ENCODE measurements at regions not wholly inside any gene's neighbourhood (a gene's known extent, or its start where the extent isn't known, plus 50 kb on each side); places are given as distances from the start of the nearest gene placed in this dataset.
A peak's percentile ranks its signal among the peaks of the same experiment; 100 is the strongest.

GRCh38 chr1:88462488-88463261 is 221.4 kb upstream of the PKN2 start:
- H3K4me3 ChIP-seq (ENCODE audit: low read length): peak overlapping the region; percentile 45
- DNase-seq: peak; percentile 23 to 59
- peaks cover 23% of the 10 kb centered on the region for H3K27me3 ChIP-seq (ENCODE audit: control insufficient read depth, insufficient read depth, low read length)
- no CpG with 5 or more reads among the region's 69 CpGs for WGBS (ENCODE audit: insufficient coverage, low lambda C conversion rate)
- no peaks in the 10 kb centered on the region for H3K4me1 ChIP-seq (ENCODE audit: control insufficient read depth, insufficient read depth, low read length)
- H3K27ac ChIP-seq (ENCODE audit: low read length): peak overlapping the region; percentile 71
- peaks cover 7% of the 10 kb centered on the region for H3K9me3 ChIP-seq (ENCODE audit: control insufficient read depth, low read depth, low read length)
- H3K36me3 ChIP-seq (ENCODE audit: control insufficient read depth, insufficient read depth, low read length): no peaks in the 10 kb centered on the region

GRCh38 chr1:88463401-88463985 is 220.6 kb upstream of the PKN2 start:
- peaks cover 7% of the 10 kb centered on the region for H3K9me3 ChIP-seq (ENCODE audit: control insufficient read depth, low read depth, low read length)
- H3K27ac ChIP-seq (ENCODE audit: low read length): peak overlapping the region; percentile 71
- H3K4me3 ChIP-seq (ENCODE audit: low read length): no peak overlapping the region
- peak in 1 of 2 donors; percentile 6 for DNase-seq
- H3K27me3 ChIP-seq (ENCODE audit: control insufficient read depth, insufficient read depth, low read length): peaks cover 20% of the 10 kb centered on the region
- H3K4me1 ChIP-seq (ENCODE audit: control insufficient read depth, insufficient read depth, low read length): no peaks in the 10 kb centered on the region
- 79% methylated on average over 4 of the region's 7 CpGs for WGBS (ENCODE audit: insufficient coverage, low lambda C conversion rate)
- no peaks in the 10 kb centered on the region for H3K36me3 ChIP-seq (ENCODE audit: control insufficient read depth, insufficient read depth, low read length)

GRCh38 chr1:88466011-88466410 is 218.1 kb upstream of the PKN2 start:
- H3K4me1 ChIP-seq (ENCODE audit: control insufficient read depth, insufficient read depth, low read length): no peaks in the 10 kb centered on the region
- H3K36me3 ChIP-seq (ENCODE audit: control insufficient read depth, insufficient read depth, low read length): no peaks in the 10 kb centered on the region
- H3K9me3 ChIP-seq (ENCODE audit: control insufficient read depth, low read depth, low read length): peaks cover 7% of the 10 kb centered on the region
- H3K27me3 ChIP-seq (ENCODE audit: control insufficient read depth, insufficient read depth, low read length): peaks cover 13% of the 10 kb centered on the region
- no peak overlapping the region for H3K4me3 ChIP-seq (ENCODE audit: low read length)
- WGBS (ENCODE audit: insufficient coverage, low lambda C conversion rate): 83% methylated on average over 1 of the region's 4 CpGs
- DNase-seq: no peak
- H3K27ac ChIP-seq (ENCODE audit: low read length): no peak overlapping the region

GRCh38 chr1:88466899-88467580 is 217.0 kb upstream of the PKN2 start:
- Histone ChIP-seq H3K27ac (ENCODE audit: low read length) (no peak overlapping the region), H3K4me1 (ENCODE audit: control insufficient read depth, insufficient read depth, low read length) (no peaks in the 10 kb centered on the region), H3K9me3 (ENCODE audit: control insufficient read depth, low read depth, low read length) (peaks cover 7% of the 10 kb centered on the region), H3K36me3 (ENCODE audit: control insufficient read depth, insufficient read depth, low read length) (no peaks in the 10 kb centered on the region), H3K27me3 (ENCODE audit: control insufficient read depth, insufficient read depth, low read length) (peaks cover 7% of the 10 kb centered on the region), H3K4me3 (ENCODE audit: low read length) (no peak overlapping the region)
- DNase-seq: no peak
- WGBS (ENCODE audit: insufficient coverage, low lambda C conversion rate): no CpG with 5 or more reads among the region's 55 CpGs

- H3K4me3 ChIP-seq (ENCODE audit: low read length): no peak overlapping the region
- no peaks in the 10 kb centered on the region for H3K36me3 ChIP-seq (ENCODE audit: control insufficient read depth, insufficient read depth, low read length)
- WGBS (ENCODE audit: insufficient coverage, low lambda C conversion rate): no CpG with 5 or more reads among the region's 2 CpGs
- peak in 1 of 2 donors; percentile 35 for DNase-seq
- peaks cover under 1% of the 10 kb centered on the region for H3K9me3 ChIP-seq (ENCODE audit: control insufficient read depth, low read depth, low read length)
- H3K27me3 ChIP-seq (ENCODE audit: control insufficient read depth, insufficient read depth, low read length): no peaks in the 10 kb centered on the region
- no peaks in the 10 kb centered on the region for H3K4me1 ChIP-seq (ENCODE audit: control insufficient read depth, insufficient read depth, low read length)
- no peak overlapping the region for H3K27ac ChIP-seq (ENCODE audit: low read length)
Measured at GRCh38 chr1:88472298-88472697, 211.8 kb upstream of the PKN2 start.

GRCh38 chr1:88472714-88473113 is 211.4 kb upstream of the PKN2 start:
- Histone ChIP-seq H3K27me3 (ENCODE audit: control insufficient read depth, insufficient read depth, low read length) (no peaks in the 10 kb centered on the region), H3K4me1 (ENCODE audit: control insufficient read depth, insufficient read depth, low read length) (no peaks in the 10 kb centered on the region), H3K4me3 (ENCODE audit: low read length) (no peak overlapping the region), H3K36me3 (ENCODE audit: control insufficient read depth, insufficient read depth, low read length) (no peaks in the 10 kb centered on the region), H3K9me3 (ENCODE audit: control insufficient read depth, low read depth, low read length) (no peaks in the 10 kb centered on the region), H3K27ac (ENCODE audit: low read length) (no peak overlapping the region)
- DNase-seq: no peak
- 100% methylated on average over 1 of the region's 1 CpG for WGBS (ENCODE audit: insufficient coverage, low lambda C conversion rate)

- Histone ChIP-seq H3K27me3 (ENCODE audit: control insufficient read depth, insufficient read depth, low read length) (no peaks in the 10 kb centered on the region), H3K36me3 (ENCODE audit: control insufficient read depth, insufficient read depth, low read length) (no peaks in the 10 kb centered on the region), H3K4me3 (ENCODE audit: low read length) (no peak overlapping the region), H3K4me1 (ENCODE audit: control insufficient read depth, insufficient read depth, low read length) (no peaks in the 10 kb centered on the region), H3K9me3 (ENCODE audit: control insufficient read depth, low read depth, low read length) (no peaks in the 10 kb centered on the region), H3K27ac (ENCODE audit: low read length) (no peak overlapping the region)
- DNase-seq: peak in 1 of 2 donors; percentile 12
- WGBS (ENCODE audit: insufficient coverage, low lambda C conversion rate): 67% methylated on average over 1 of the region's 1 CpG
Measured at GRCh38 chr1:88474555-88475304, 209.3 kb upstream of the PKN2 start.

- Histone ChIP-seq H3K4me3 (ENCODE audit: low read length) (no peak overlapping the region), H3K27ac (ENCODE audit: low read length) (no peak overlapping the region), H3K9me3 (ENCODE audit: control insufficient read depth, low read depth, low read length) (no peaks in the 10 kb centered on the region), H3K4me1 (ENCODE audit: control insufficient read depth, insufficient read depth, low read length) (no peaks in the 10 kb centered on the region), H3K36me3 (ENCODE audit: control insufficient read depth, insufficient read depth, low read length) (no peaks in the 10 kb centered on the region), H3K27me3 (ENCODE audit: control insufficient read depth, insufficient read depth, low read length) (no peaks in the 10 kb centered on the region)
- DNase-seq: no peak
- WGBS (ENCODE audit: insufficient coverage, low lambda C conversion rate): 75% methylated on average over 2 of the region's 4 CpGs
Measured at GRCh38 chr1:88484881-88485280, 199.2 kb upstream of the PKN2 start.

- no peaks in the 10 kb centered on the region for H3K9me3 ChIP-seq (ENCODE audit: control insufficient read depth, low read depth, low read length)
- no peaks in the 10 kb centered on the region for H3K27me3 ChIP-seq (ENCODE audit: control insufficient read depth, insufficient read depth, low read length)
- H3K4me1 ChIP-seq (ENCODE audit: control insufficient read depth, insufficient read depth, low read length): no peaks in the 10 kb centered on the region
- WGBS (ENCODE audit: insufficient coverage, low lambda C conversion rate): 85% methylated on average over 4 of the region's 4 CpGs
- no peak for DNase-seq
- no peaks in the 10 kb centered on the region for H3K36me3 ChIP-seq (ENCODE audit: control insufficient read depth, insufficient read depth, low read length)
- no peak overlapping the region for H3K27ac ChIP-seq (ENCODE audit: low read length)
- H3K4me3 ChIP-seq (ENCODE audit: low read length): no peak overlapping the region
Measured at GRCh38 chr1:88488237-88488636, 195.8 kb upstream of the PKN2 start.

- H3K36me3 ChIP-seq (ENCODE audit: control insufficient read depth, insufficient read depth, low read length): no peaks in the 10 kb centered on the region
- H3K9me3 ChIP-seq (ENCODE audit: control insufficient read depth, low read depth, low read length): no peaks in the 10 kb centered on the region
- H3K4me3 ChIP-seq (ENCODE audit: low read length): no peak overlapping the region
- no peaks in the 10 kb centered on the region for H3K4me1 ChIP-seq (ENCODE audit: control insufficient read depth, insufficient read depth, low read length)
- no CpG with 5 or more reads among the region's 2 CpGs for WGBS (ENCODE audit: insufficient coverage, low lambda C conversion rate)
- no peak overlapping the region for H3K27ac ChIP-seq (ENCODE audit: low read length)
- H3K27me3 ChIP-seq (ENCODE audit: control insufficient read depth, insufficient read depth, low read length): no peaks in the 10 kb centered on the region
- DNase-seq: no peak
Measured at GRCh38 chr1:88490676-88491075, 193.4 kb upstream of the PKN2 start.
